Caki2 (cell line): ENCODE measurements at regions not wholly inside any gene's neighbourhood (a gene's known extent, or its start where the extent isn't known, plus 50 kb on each side); places are given as distances from the start of the nearest gene placed in this dataset.

Experiments
- DNase-seq: peaks from one replicate; pipeline ENCODE4 v3.0.0-alpha.2; 2015; ENCODE audit warnings: low read depth
- in situ Hi-C: cut with HindIII; loops from 2 replicates; pipeline ENCODE4 v1.10.0; 2016; ENCODE audit warnings: low sequenced_read_pairs, low pct_unique_long_range_greater_than_20kb, mixed read lengths

DNA sequence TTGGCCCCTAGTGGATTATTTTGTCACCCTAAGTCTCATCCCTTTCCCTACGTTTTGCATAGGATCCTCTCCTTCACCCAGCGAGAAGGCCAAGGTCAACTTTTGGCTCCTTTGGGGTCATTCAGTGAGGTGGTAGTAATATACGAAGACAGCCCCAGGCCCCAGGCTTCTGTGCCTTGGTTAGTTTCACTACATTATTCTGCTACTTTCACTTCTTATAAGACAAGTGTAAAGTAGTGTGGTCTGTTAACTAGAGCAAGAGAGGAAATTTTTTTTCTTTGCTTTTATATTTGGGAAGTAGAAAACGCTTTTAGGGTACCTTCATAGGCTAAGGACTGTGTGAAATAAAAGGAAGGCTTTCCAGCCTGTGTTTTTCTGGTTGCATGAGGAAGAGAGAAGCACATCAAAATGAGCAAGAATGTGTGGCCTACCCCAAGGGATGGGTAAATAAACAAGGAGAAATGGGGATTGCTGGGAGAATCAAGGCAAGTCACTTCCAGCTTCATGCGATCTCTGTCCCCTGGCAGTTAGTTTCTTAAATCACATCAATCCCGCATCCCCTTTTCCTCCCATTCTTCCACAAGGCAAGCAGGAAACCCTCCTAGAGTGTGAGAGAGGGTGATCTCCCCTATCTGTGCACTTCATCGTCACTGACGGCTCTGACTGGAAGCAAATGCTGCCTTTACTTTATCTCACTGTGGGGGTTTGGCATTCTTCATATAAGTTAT is 677.0 kb upstream of the WWC1 start:
- no peak for DNase-seq
- in situ Hi-C loops = no loop called here

DNA sequence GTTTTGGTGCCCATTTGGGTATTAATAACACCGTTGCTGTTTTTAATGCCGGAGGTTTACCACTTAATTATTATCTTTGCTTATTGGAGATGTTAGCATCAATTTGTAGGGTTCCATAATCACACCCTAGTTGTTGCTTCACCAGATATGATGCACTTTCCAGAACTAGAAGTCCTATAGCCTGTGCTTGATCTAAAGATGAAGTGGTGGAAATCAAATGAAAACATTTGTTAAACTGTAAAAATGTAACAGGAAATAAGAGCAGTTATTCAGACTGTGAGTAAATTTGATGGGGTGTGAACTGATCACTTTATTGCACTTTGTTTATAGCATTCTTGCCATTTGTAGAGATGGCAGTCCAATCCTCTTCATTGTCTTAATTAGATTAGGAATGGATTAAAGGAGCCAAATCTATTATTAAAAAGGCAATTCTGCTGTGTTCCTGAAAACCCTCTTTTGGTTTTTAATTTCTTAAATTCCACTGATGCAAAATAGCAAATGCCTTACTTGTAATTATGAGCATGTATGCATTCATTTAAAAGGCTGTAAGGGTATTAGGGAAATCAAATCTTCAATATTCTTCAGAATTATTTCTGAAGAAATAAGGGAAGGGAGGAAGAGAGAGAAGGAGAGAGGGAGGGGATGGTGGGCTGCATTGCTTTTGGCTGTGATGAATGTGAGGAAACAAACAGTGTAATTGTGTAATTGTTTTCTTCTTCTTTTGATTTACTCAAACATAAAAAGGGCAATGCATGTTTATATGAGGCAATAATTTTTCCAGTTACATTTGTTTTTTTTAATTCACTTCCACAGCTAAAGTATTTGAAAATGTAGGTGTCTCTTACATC is 675.2 kb upstream of the WWC1 start:
- in situ Hi-C loops = no loop called here
- DNase-seq = no peak

DNA sequence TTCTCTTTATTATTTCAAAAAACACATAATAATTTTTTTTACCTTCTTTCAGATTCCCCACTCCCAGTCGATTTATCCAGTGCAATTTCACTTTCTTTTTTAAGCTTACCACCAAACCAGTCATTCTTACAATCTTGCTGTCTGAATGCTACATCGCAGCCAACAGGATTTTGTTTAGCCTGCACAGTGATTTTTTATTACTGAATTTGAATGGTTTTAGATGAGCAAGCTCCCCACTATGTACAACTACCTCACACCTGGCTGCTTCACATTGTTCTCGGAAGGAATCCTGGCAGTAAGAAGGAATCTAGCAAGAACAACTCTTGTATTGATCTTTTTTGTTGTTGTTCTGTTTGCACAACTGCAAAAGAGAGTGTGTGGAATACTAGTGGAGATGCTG is 668.1 kb upstream of the WWC1 start:
- in situ Hi-C loops = no loop called here
- no peak for DNase-seq

DNA sequence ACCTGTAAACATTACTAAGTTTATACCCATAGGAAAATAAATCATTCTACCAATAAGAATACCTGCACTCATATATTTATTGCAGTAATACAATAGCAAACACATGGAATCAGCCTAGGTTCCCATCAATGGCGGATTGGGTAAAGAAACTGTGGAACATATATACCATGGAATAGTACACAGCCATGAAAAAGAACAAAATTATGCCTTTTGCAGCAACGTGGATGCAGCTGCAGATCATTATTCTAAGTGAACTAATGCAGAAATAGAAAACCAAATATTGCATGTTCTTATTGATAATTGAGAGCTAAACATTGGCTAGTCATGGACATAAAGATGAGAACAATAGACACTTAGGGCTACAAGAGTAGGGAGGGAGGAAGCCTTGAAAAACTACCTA is 667.4 kb upstream of the WWC1 start:
- in situ Hi-C loops = no loop called here
- DNase-seq = no peak

DNA sequence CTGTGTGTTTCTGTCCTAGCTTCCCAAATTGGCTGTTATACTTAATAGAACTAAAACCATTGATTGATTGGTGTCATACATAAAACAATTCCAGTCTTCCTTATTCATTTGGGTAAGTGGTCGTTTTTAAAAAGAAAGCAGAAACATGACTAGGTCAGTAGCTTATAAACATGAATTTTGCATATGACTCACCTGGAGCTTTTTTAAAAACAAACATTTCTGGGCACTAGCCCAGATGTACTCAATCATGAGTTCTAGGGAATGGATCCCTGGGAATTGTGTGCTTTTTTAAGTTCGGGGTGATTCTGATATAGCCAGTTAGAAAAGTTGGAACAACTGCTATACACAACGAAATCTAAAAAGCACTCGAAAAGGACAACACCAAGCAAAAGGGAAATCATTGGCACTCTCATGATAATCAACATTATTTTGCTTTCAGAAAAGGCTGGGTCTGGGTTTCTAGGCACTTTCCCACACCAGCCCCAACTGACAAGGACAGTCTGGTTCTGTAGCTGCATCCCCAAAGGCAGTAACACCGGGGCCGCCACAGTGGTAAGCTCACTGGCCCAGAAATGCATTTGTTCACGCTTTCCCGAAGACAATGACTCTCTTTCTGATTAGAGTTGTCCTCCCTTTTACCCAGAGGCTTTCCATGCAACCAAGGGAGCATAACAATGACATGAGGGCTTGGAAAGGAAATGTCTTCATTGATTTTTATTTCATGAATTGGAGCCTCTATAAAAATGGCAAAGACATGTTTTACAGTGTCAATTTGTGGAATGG is 664.9 kb upstream of the WWC1 start:
- no peak for DNase-seq
- in situ Hi-C loops = no loop called here

DNA sequence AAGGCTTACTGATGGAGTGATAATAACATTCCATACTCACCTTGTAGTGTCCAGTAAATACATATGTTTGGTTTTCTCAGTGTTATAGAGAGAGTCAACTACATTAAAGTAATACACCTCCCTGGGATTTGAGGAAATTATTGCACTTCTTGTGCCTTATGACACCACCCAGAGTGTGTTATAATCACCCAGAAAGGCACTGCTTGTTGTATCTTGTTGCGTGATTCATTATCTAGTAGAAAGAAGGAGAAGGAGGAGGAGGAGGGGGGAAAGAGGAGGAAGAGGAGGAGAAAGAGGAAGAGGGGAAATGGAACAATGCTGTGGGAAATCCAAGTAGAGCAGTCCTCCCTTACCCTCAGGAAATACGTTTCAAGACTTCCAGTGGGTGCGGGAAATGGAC is 661.8 kb upstream of the WWC1 start:
- in situ Hi-C loops = no loop called here
- DNase-seq = no peak

DNA sequence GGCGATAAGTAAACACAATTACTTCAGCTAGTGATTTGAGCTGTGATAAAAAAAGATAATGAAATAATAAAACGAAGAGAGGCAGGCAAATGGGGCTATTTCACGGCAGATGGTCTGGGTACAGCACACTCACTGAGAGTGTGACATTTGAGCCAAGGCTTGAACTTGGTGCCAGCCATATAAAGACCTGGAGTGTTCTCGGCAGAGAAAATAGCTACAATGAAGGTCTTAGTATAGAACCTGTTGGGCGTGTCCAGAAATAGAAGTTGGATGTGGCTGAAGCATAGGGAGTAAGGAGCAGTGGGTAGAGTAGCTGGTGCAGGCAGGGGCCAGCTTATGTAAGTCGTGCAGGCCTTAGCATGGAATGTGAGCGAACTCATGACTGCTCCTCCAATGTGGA is 660.3 kb upstream of the WWC1 start:
- in situ Hi-C loops = no loop called here
- DNase-seq = no peak

DNA sequence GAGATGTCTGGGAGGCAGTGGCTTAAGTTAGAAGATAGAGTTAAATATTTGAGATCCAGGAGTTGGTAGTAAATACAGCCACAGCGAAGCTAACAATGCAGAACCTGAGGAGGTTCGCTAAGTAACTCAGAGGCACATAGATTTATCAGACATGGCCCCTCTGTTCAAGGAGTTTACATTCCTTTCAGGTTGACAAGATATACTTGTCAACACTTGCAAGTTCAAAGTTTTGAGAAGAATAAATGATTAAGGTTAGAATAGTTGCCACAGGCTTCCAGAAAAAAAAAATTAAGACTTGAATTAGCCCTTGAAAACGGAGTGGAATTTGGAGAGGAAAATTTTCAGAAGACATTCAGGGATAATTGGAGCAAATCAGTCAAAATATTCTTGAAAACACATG is 658.3 kb upstream of the WWC1 start:
- in situ Hi-C loops = no loop called here
- no peak for DNase-seq

DNA sequence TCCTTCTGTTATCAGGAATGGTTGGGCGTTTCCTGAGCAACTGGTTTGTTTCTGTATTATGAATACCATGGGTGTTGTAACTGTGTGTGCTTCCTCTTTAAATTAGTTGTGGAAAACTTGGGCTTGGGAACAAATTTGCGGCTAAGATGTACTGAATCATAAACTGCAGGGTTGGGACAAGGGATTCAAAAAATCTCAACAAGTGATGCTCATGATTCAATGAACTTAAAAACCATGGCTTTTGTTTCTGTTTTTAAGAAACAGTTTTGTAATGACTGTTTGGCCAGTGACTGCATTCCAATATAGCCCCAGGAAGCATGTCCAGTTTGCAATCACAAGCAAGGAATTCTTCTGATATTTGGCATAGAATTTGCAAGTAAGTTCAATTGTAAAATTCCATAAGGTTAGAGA is 657.5 kb upstream of the WWC1 start:
- no peak for DNase-seq
- in situ Hi-C loops = no loop called here

DNA sequence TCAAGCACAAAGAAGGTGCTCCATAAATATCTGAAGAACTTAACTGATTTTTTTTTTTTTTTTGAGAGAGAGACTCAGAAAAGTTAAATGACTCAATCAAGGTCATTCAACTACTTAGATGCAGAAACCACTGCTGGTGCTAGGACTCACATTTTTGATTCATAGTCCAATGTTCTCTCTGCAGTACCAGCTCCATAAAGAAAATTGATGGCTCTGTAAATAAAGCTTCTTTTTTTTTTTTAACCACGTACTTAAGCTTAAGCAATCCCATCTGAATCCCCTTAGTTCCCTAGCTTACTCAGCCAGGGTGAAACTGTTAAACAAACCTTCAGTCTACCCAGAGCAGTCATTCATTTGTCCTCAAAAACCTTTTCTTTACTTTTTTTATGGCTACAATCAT is 657.0 kb upstream of the WWC1 start:
- in situ Hi-C loops = no loop called here
- DNase-seq = no peak

DNA sequence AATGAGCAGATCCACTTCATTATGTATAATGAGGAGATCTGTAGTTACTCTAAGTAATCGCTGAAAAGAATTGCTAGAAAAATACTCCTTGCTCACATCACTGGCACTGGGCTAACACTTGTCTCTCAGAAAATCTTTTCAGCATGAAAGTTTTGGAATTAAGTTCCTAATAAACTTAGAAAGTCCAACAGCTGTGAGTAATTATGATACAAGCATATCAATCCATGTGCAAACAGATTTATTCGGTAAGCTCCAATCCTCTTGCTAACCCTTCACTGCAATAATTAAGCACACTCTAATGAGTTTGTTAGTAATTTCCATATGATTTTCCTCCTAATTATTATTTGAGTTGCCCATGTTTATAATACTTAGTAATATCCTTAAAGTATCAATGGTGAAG is 652.6 kb upstream of the WWC1 start:
- in situ Hi-C loops = no loop called here
- DNase-seq = no peak

DNA sequence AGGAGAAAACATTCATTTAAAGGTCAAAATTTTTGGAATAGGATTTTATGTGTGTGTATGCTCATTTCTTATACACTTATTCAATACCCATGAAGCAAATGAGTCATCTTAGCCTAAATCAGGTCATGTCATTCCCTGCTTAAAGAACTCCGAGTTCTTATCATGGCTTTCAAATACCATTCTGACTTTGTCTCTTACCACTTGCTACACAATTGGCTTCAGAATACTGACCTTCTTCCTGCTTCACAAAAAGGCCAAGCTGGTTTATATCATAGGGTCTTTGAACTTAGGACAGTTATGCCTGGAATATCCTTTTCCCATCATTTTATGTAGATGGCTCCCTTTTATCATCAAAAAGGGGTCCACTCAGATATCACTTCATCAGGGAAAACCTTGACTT is 652.2 kb upstream of the WWC1 start:
- in situ Hi-C loops = no loop called here
- DNase-seq = no peak

DNA sequence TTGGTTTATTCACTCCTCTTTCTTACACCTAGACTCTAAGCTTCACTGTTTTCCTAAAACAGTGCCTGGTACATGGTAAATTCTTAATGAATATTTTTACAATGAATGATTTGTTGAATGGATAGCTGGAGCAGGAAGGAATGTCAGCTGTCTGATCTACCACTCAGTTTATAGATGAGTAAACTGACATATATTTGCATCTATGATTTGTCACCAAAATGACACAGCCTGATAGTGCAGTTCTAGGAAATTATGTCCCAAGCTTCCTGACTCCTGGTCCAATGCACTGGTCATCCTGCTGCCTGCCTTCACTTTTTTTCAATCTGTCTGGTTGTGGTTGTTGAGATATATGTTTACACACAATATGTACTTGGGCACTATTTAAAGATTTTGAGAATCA is 651.7 kb upstream of the WWC1 start:
- in situ Hi-C loops = no loop called here
- DNase-seq = no peak

DNA sequence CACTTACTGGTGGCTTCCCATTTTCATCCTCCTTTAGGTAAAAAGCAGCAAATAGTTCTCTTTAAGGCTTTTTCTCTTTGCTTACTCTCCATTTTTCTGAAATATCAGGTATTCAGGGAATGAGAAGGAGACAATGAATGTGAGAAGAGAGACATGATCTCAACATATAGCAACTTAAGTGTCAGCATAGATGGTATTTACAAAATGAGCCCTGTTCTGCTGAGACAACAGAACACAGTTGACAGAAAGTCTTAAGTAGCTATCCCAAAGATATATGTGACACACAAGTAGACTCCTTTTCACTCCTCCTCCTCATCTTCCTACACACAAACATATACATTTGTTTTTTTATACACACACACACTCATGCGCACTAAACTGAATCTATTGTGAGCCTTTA is 649.3 kb upstream of the WWC1 start:
- no peak for DNase-seq
- in situ Hi-C loops = no loop called here

DNA sequence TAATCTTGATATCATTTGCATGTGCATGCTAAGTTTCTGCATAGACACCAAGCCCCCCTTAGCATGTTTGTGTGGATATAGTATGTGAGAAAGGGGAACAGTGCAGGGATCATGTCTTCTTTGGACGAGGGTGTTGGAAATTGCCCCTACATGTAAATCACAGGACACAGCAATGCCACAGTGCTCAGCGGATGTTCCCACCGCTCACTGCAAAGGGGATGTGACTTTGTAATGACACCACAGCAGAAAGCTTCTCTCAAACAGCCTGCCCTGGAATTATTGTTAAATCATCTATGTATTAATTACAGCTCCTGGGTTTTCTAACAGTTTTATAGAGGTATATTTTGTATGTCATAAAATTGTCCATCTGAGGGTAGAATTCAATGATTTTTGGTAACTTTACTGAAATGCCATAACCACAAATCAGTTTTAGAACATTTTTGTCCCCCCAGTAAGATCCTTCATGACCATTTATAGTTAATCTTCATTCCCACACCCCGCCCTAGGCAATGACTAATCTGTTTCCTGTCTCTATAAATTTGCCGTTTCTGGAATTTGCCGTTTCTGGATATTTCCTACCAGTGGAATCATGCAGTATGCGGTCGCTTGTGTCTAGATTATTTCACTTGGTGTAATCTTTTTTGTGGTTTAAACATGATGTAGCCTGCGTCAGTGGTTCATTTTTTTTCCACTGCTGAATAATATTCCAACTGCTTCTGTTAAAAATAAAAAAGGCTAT is 648.5 kb upstream of the WWC1 start:
- in situ Hi-C loops = no loop called here
- DNase-seq = no peak

DNA sequence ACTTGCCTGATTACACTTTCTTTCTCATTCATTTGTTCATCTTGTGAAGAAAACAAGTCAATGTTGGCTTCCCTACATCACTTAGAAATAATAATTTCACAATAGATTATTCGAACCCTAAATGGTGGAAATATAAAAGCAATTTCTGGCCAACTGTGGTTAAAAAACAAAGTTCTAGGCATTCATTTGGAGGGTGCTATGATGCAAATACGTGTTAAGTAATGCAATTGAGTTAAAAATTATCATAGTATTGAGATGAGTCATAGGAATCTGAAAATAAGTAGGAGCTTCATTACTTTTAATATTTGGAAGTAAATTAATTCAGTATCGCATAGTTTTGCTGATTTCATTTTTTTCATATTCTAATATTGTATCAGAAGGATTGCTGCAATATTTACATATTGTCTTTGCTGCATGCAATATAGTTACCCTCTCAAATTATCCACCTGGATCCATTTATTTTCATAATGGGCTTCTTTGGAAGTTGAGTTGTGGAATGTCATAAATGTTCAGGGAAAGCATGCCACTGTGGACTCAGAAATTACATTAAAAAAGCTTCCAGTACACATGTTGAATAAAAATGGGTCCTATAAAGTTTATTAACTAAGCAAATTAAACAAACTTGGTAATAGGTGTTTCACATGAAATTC is 647.7 kb upstream of the WWC1 start:
- in situ Hi-C loops = no loop called here
- DNase-seq = no peak

DNA sequence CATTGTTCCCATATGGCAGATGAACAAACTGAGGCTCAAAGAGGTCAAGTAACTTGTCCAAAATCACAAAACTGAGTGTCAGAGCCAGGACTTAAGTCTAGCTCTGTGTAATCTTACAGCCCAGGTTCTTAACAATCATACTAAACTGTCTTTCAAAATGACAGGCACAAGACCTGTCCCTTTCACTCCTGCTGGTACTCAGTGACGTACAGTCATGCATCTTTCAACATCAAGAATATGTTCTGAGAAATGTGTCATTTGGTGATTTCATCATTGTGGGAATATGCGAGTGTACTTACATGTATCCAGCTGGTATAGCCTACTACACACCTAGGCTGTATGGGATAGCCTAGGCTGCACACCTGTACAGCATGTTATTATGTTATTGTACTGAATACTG is 646.8 kb upstream of the WWC1 start:
- in situ Hi-C loops = no loop called here
- no peak for DNase-seq

DNA sequence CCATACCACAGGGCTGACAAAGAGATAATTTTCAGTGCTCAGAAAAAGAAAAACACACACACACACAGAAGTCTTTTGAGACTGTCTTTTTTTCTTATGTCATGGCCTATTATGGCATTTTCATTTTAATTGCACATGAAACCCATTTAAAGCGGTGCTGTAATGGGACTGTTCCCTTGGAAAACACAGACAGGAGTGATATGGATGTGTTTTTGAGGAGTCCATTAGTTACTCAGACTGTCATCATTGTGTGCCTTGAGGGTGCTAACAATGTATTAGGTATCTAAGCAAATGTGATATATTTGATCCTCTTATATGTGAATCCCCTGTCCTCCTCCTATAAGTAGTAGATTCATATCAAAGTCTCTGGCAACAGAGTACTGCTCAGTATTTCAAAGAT is 642.0 kb upstream of the WWC1 start:
- in situ Hi-C loops = no loop called here
- DNase-seq = no peak
